OCI-LY3 (cell line): ENCODE measurements at regions not wholly inside any gene's neighbourhood (a gene's known extent, or its start where the extent isn't known, plus 50 kb on each side); places are given as distances from the start of the nearest gene placed in this dataset.

ENCODE experiments used
- H2AFZ ChIP-seq: fragments of 200-600, 300-600 bp; shearing (Covaris generic); 2 replicates; pipeline ENCODE4 v1.6.0; 2014; ENCODE audit warnings: antibody characterized with exemption, low read depth, low read length
- H3K27ac ChIP-seq: fragments of 200-600, 300-600 bp; sonication (generic); 2 replicates; pipeline ENCODE4 v1.5.1; 2014; ENCODE audit warnings: mild to moderate bottlenecking, low read length, moderate library complexity, mixed read lengths
- H3K27me3 ChIP-seq: fragments of 200-600, 300-600 bp; sonication (generic); 2 replicates; pipeline ENCODE4 v1.6.1; 2014; ENCODE audit warnings: low read depth, low read length, mixed read lengths
- H3K36me3 ChIP-seq: fragments of 200-600, 300-600 bp; sonication (generic); replicated peaks from 2 replicates; pipeline ENCODE3; 2014; ENCODE audit warnings: low read depth, low read length, mixed read lengths
- H3K4me1 ChIP-seq: fragments of 300-600, 200-600 bp; sonication (generic); 2 replicates; pipeline ENCODE4 v1.6.1; 2014; ENCODE audit warnings: low read length, mixed read lengths
- H3K4me2 ChIP-seq: fragments of 200-600, 300-600 bp; sonication (generic); 2 replicates; pipeline ENCODE4 v1.6.1; 2014; ENCODE audit warnings: low read length, mixed read lengths
- H3K4me3 ChIP-seq: fragments of 300-600, 200-600 bp; sonication (generic); 2 replicates; pipeline ENCODE4 v1.5.1; 2014; ENCODE audit warnings: antibody characterized with exemption, mild to moderate bottlenecking, low read length, moderate library complexity
- H3K79me2 ChIP-seq: fragments of 300-600, 200-600 bp; shearing (Covaris generic); 2 replicates; pipeline ENCODE4 v1.6.1; 2014; ENCODE audit warnings: mild to moderate bottlenecking, low read length, mixed read lengths
- H3K9ac ChIP-seq: fragments of 300-600, 200-600 bp; shearing (Covaris generic); 2 replicates; pipeline ENCODE4 v1.6.0; 2014; ENCODE audit warnings: mild to moderate bottlenecking, low read length, moderate library complexity
- H3K9me3 ChIP-seq: fragments of 200-600, 300-600 bp; shearing (Covaris generic); 2 replicates; pipeline ENCODE4 v1.6.1; 2014; ENCODE audit warnings: low read length, mixed read lengths; ENCODE audit not compliant: insufficient read depth
- H4K20me1 ChIP-seq: fragments of 200-600, 300-600 bp; sonication (generic); 2 replicates; pipeline ENCODE4 v1.6.1; 2016; ENCODE audit warnings: low read length, mixed read lengths; ENCODE audit not compliant: insufficient read depth
- EZH2phosphoT487 ChIP-seq: fragments of 200-600 bp; shearing (Covaris generic); IDR thresholded peaks from 2 replicates; pipeline ENCODE4 v1.6.1; 2018; ENCODE audit warnings: antibody characterized with exemption, mixed run types, low read depth
- TF ChIP-seq, protein P1 (sequence below): fragments of 200-600, 300-600 bp; sonication (generic); IDR thresholded peaks from 2 replicates; pipeline ENCODE4 v1.5.1; 2014; ENCODE audit warnings: antibody characterized with exemption, low read length, low read depth

DNA sequence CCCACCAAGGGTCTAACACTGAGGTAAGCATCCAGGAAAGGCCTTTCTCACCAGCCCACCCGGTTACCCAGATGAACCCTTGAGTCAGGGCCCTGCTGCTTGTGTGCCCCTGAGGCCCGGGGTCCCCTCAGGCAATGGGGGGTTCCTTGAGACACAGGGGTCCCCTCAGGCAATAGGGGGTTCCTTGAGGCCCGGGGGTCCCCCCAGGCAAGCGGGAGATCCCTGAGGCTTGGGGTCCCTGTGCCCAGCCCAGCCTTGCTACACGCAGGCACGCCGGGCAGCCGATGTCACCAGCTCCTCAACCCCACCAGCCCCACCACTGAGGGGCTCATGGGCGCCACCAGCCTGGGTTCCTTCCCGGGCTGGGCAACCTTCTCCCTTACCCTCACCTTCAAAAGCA is 247.2 kb downstream of the TTLL2 start:
- Histone ChIP-seq H3K27me3 (no peaks in the 10 kb centered on the region), H3K4me1 (peaks cover 9% of the 10 kb centered on the region; the same call in 1 of the 2 replicates), H3K4me3 (no peak overlapping the region), H2AFZ (no peak overlapping the region), H4K20me1 (no peaks in the 10 kb centered on the region), H3K36me3 (no peaks in the 10 kb centered on the region), H3K79me2 (no peaks in the 10 kb centered on the region), H3K27ac (no peak overlapping the region), H3K4me2 (no peak overlapping the region), H3K9ac (no peak overlapping the region), H3K9me3 (no peaks in the 10 kb centered on the region)
- TF ChIP-seq, protein P1, sequence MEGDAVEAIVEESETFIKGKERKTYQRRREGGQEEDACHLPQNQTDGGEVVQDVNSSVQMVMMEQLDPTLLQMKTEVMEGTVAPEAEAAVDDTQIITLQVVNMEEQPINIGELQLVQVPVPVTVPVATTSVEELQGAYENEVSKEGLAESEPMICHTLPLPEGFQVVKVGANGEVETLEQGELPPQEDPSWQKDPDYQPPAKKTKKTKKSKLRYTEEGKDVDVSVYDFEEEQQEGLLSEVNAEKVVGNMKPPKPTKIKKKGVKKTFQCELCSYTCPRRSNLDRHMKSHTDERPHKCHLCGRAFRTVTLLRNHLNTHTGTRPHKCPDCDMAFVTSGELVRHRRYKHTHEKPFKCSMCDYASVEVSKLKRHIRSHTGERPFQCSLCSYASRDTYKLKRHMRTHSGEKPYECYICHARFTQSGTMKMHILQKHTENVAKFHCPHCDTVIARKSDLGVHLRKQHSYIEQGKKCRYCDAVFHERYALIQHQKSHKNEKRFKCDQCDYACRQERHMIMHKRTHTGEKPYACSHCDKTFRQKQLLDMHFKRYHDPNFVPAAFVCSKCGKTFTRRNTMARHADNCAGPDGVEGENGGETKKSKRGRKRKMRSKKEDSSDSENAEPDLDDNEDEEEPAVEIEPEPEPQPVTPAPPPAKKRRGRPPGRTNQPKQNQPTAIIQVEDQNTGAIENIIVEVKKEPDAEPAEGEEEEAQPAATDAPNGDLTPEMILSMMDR = no peak
- TF ChIP-seq EZH2phosphoT487 = no peak

- Histone ChIP-seq H3K27ac (no peak overlapping the region), H3K27me3 (no peaks in the 10 kb centered on the region), H3K4me3 (peak overlapping the region; percentile 26; the same call in 1 of the 2 replicates), H3K4me2 (peak overlapping the region; percentile 54), H4K20me1 (no peaks in the 10 kb centered on the region), H3K9me3 (no peaks in the 10 kb centered on the region), H3K36me3 (no peaks in the 10 kb centered on the region), H3K79me2 (no peaks in the 10 kb centered on the region), H3K9ac (no peak overlapping the region), H3K4me1 (peaks cover 9% of the 10 kb centered on the region; the same call in 1 of the 2 replicates), H2AFZ (peak overlapping the region; percentile 39; the same call in 1 of the 2 replicates)
- no peak for TF ChIP-seq EZH2phosphoT487
- TF ChIP-seq, protein P1 = no peak
Observed at GRCh38 chr6:167572841-167573271, 248.0 kb downstream of the TTLL2 start.

DNA sequence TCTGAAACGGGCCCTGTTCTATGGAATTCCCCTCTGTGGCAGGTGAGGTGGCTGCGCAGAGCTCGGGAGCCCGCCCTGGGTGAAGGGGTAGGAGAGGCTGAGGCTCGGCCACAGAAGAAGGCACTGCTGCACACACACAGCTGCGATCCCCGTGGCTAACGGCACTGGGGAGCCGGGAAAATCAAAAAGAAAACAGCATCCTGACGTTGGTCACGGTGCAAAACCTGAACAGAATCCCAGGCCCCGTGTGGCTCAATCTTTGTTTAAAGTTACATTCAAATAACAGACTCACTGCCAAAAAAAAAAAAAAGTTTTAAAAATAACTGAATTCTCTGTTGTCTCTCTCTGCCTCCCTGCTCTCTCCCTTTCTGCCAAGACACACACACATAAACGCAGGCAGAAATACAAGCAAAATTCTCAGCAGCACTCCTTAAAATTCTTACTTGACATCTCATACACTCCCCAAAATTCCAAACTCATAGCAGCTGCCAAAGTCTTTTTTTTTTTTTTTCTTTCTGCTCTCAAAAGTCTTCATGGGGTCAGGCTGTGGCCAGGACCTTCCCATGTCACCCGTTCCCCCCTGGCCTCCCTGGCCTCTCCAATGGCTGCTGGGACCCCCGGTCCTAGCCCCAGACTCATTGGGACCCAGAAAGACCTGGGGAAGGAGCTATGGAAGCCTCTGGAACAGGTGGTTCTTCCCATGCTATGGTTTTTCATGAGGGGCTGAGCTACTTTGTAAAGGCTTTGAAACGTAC is 248.8 kb downstream of the TTLL2 start:
- Histone ChIP-seq H3K79me2 (no peaks in the 10 kb centered on the region), H3K9ac (no peak overlapping the region), H3K36me3 (no peaks in the 10 kb centered on the region), H3K4me3 (peak overlapping the region; percentile 26; the same call in 1 of the 2 replicates), H3K27ac (no peak overlapping the region), H3K9me3 (no peaks in the 10 kb centered on the region), H4K20me1 (no peaks in the 10 kb centered on the region), H3K4me1 (peaks cover 9% of the 10 kb centered on the region; the same call in 1 of the 2 replicates), H3K27me3 (no peaks in the 10 kb centered on the region), H2AFZ (peak overlapping the region; percentile 39; the same call in 1 of the 2 replicates), H3K4me2 (peak overlapping the region; percentile 54)
- TF ChIP-seq, protein P1 = no peak
- no peak for TF ChIP-seq EZH2phosphoT487

GRCh38 chr6:167574431-167575151 is 249.7 kb downstream of the TTLL2 start:
- H3K4me1 ChIP-seq = peaks cover 9% of the 10 kb centered on the region; the same call in 1 of the 2 replicates
- no peak overlapping the region for H3K9ac ChIP-seq
- no peaks in the 10 kb centered on the region for H3K9me3 ChIP-seq
- no peak overlapping the region for H2AFZ ChIP-seq
- H3K4me3 ChIP-seq = no peak overlapping the region
- H3K4me2 ChIP-seq = no peak overlapping the region
- no peaks in the 10 kb centered on the region for H3K27me3 ChIP-seq
- H3K79me2 ChIP-seq = no peaks in the 10 kb centered on the region
- TF ChIP-seq EZH2phosphoT487 = no peak
- TF ChIP-seq, protein P1 = no peak
- H4K20me1 ChIP-seq = no peaks in the 10 kb centered on the region
- H3K27ac ChIP-seq = no peak overlapping the region
- H3K36me3 ChIP-seq = no peaks in the 10 kb centered on the region
